Astrocyte (in vitro differentiated cells and primary cell): ENCODE measurements at regions not wholly inside any gene's neighbourhood (a gene's known extent, or its start where the extent isn't known, plus 50 kb on each side); places are given as distances from the start of the nearest gene placed in this dataset.

Experiments
- EZH2 ChIP-seq: IDR thresholded peaks from 2 replicates; pipeline ENCODE4 v1.6.1; 2012; ENCODE audit warnings: mild to moderate bottlenecking, low read length, inconsistent platforms; ENCODE audit not compliant: insufficient read depth
- TF ChIP-seq, protein P1 (sequence below): IDR thresholded peaks from 2 replicates; pipeline ENCODE4 v1.5.1; 2011; ENCODE audit warnings: low read depth, mild to moderate bottlenecking, inconsistent platforms, low read length, moderate library complexity; ENCODE audit not compliant: insufficient read depth

- TF ChIP-seq, protein P1, sequence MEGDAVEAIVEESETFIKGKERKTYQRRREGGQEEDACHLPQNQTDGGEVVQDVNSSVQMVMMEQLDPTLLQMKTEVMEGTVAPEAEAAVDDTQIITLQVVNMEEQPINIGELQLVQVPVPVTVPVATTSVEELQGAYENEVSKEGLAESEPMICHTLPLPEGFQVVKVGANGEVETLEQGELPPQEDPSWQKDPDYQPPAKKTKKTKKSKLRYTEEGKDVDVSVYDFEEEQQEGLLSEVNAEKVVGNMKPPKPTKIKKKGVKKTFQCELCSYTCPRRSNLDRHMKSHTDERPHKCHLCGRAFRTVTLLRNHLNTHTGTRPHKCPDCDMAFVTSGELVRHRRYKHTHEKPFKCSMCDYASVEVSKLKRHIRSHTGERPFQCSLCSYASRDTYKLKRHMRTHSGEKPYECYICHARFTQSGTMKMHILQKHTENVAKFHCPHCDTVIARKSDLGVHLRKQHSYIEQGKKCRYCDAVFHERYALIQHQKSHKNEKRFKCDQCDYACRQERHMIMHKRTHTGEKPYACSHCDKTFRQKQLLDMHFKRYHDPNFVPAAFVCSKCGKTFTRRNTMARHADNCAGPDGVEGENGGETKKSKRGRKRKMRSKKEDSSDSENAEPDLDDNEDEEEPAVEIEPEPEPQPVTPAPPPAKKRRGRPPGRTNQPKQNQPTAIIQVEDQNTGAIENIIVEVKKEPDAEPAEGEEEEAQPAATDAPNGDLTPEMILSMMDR = no peak
- TF ChIP-seq EZH2 = no peak
Observed at GRCh38 chr4:11715753-11716521, 287.2 kb upstream of the HS3ST1 start.
